Stomach smooth muscle (tissue), 2 donors: ENCODE measurements at regions not wholly inside any gene's neighbourhood (a gene's known extent, or its start where the extent isn't known, plus 50 kb on each side); places are given as distances from the start of the nearest gene placed in this dataset.

Source experiments
- H3K27ac ChIP-seq: one replicate; pipeline ENCODE4 v1.7.0; 2013; ENCODE audit warnings: mild to moderate bottlenecking, low read length, inconsistent platforms
- H3K27me3 ChIP-seq, 2 donors: one replicate each; pipeline ENCODE4 v1.7.0; 2013; ENCODE audit warnings: low read length in 2 of 2; ENCODE audit not compliant: insufficient read depth in 2 of 2, control insufficient read depth in 1 of 2
- H3K36me3 ChIP-seq, 2 donors: one replicate each; pipeline ENCODE4 v1.7.0; 2013; ENCODE audit warnings: low read length in 2 of 2; ENCODE audit not compliant: control insufficient read depth in 2 of 2, insufficient read depth in 2 of 2
- H3K4me1 ChIP-seq: one replicate; pipeline ENCODE4 v1.7.0; 2013; ENCODE audit warnings: low read length; ENCODE audit not compliant: control insufficient read depth, insufficient read depth
- H3K4me3 ChIP-seq, 2 donors: one replicate each; pipeline ENCODE4 v1.7.0; 2013; ENCODE audit warnings: low read length in 2 of 2
- H3K9ac ChIP-seq, 2 donors: one replicate each; pipeline ENCODE4 v1.7.0; 2013; ENCODE audit warnings: low read length in 2 of 2, mild to moderate bottlenecking in 1 of 2
- H3K9me3 ChIP-seq, 2 donors: one replicate each; pipeline ENCODE4 v1.7.0; 2013; ENCODE audit warnings: low read length in 2 of 2; ENCODE audit not compliant: control insufficient read depth in 2 of 2
- donor health status: healthy.
- donor health status: Pancreatic carcinoma.

GRCh38 chr2:49248506-49248905 lies 94.2 kb upstream of the FSHR start:
- Histone ChIP-seq H3K9ac (no peak overlapping the region), H3K27ac (no peak overlapping the region), H3K4me1 (no peaks in the 10 kb centered on the region), H3K4me3 (no peak overlapping the region), H3K36me3 (no peaks in the 10 kb centered on the region), H3K27me3 (no peaks in the 10 kb centered on the region), H3K9me3 (no peaks in the 10 kb centered on the region)

GRCh38 chr2:49241991-49242390 lies 87.7 kb upstream of the FSHR start:
- Histone ChIP-seq H3K27me3 (no peaks in the 10 kb centered on the region), H3K9me3 (no peaks in the 10 kb centered on the region), H3K4me3 (no peak overlapping the region), H3K36me3 (no peaks in the 10 kb centered on the region), H3K9ac (no peak overlapping the region), H3K27ac (no peak overlapping the region), H3K4me1 (no peaks in the 10 kb centered on the region)

GRCh38 chr2:49241501-49241900 lies 87.2 kb upstream of the FSHR start:
- no peaks in the 10 kb centered on the region for H3K4me1 ChIP-seq
- H3K27ac ChIP-seq: no peak overlapping the region
- H3K27me3 ChIP-seq: no peaks in the 10 kb centered on the region
- H3K9me3 ChIP-seq: no peaks in the 10 kb centered on the region
- no peaks in the 10 kb centered on the region for H3K36me3 ChIP-seq
- no peak overlapping the region for H3K4me3 ChIP-seq
- no peak overlapping the region for H3K9ac ChIP-seq

GRCh38 chr2:49240608-49241007 lies 86.3 kb upstream of the FSHR start:
- Histone ChIP-seq H3K27ac (no peak overlapping the region), H3K9ac (no peak overlapping the region), H3K4me1 (no peaks in the 10 kb centered on the region), H3K9me3 (no peaks in the 10 kb centered on the region), H3K36me3 (no peaks in the 10 kb centered on the region), H3K27me3 (no peaks in the 10 kb centered on the region), H3K4me3 (no peak overlapping the region)

GRCh38 chr2:49238604-49238960 lies 84.3 kb upstream of the FSHR start:
- Histone ChIP-seq H3K9ac (no peak overlapping the region), H3K4me1 (no peaks in the 10 kb centered on the region), H3K4me3 (no peak overlapping the region)

GRCh38 chr2:49237867-49238603 lies 83.7 kb upstream of the FSHR start:
- H3K4me1 ChIP-seq: no peaks in the 10 kb centered on the region
- no peak overlapping the region for H3K27ac ChIP-seq
- H3K36me3 ChIP-seq: no peaks in the 10 kb centered on the region
- no peak overlapping the region for H3K9ac ChIP-seq
- no peaks in the 10 kb centered on the region for H3K27me3 ChIP-seq
- H3K9me3 ChIP-seq: no peaks in the 10 kb centered on the region
- no peak overlapping the region for H3K4me3 ChIP-seq

More at GRCh38 chr2:49238604-49238960, 84.3 kb upstream of the FSHR start:
- H3K36me3 ChIP-seq: no peaks in the 10 kb centered on the region
- no peak overlapping the region for H3K27ac ChIP-seq
- no peaks in the 10 kb centered on the region for H3K9me3 ChIP-seq
- no peaks in the 10 kb centered on the region for H3K27me3 ChIP-seq

GRCh38 chr2:49236316-49236715 lies 82.0 kb upstream of the FSHR start:
- Histone ChIP-seq H3K27me3 (no peaks in the 10 kb centered on the region), H3K4me1 (no peaks in the 10 kb centered on the region), H3K27ac (no peak overlapping the region), H3K9ac (no peak overlapping the region), H3K36me3 (no peaks in the 10 kb centered on the region), H3K4me3 (no peak overlapping the region), H3K9me3 (no peaks in the 10 kb centered on the region)

GRCh38 chr2:49226360-49226759 lies 72.0 kb upstream of the FSHR start:
- no peaks in the 10 kb centered on the region for H3K27me3 ChIP-seq
- H3K36me3 ChIP-seq: no peaks in the 10 kb centered on the region

GRCh38 chr2:49225126-49225525 lies 70.8 kb upstream of the FSHR start:
- H3K4me3 ChIP-seq: no peak overlapping the region
- H3K4me1 ChIP-seq: peaks cover 8% of the 10 kb centered on the region
- no peaks in the 10 kb centered on the region for H3K27me3 ChIP-seq
- H3K9me3 ChIP-seq: no peaks in the 10 kb centered on the region
- no peaks in the 10 kb centered on the region for H3K36me3 ChIP-seq
- no peak overlapping the region for H3K9ac ChIP-seq
- no peak overlapping the region for H3K27ac ChIP-seq

More at GRCh38 chr2:49226360-49226759, 72.0 kb upstream of the FSHR start:
- no peaks in the 10 kb centered on the region for H3K9me3 ChIP-seq
- H3K9ac ChIP-seq: no peak overlapping the region
- no peak overlapping the region for H3K27ac ChIP-seq
- no peak overlapping the region for H3K4me3 ChIP-seq
- peaks cover 8% of the 10 kb centered on the region for H3K4me1 ChIP-seq

GRCh38 chr2:49224426-49225010 lies 70.2 kb upstream of the FSHR start:
- no peak overlapping the region for H3K27ac ChIP-seq
- H3K27me3 ChIP-seq: no peaks in the 10 kb centered on the region
- H3K9ac ChIP-seq: no peak overlapping the region
- H3K9me3 ChIP-seq: no peaks in the 10 kb centered on the region
- H3K4me3 ChIP-seq: no peak overlapping the region
- H3K4me1 ChIP-seq: peaks cover 8% of the 10 kb centered on the region
- no peaks in the 10 kb centered on the region for H3K36me3 ChIP-seq

- H3K9me3 ChIP-seq: no peaks in the 10 kb centered on the region
Measured at GRCh38 chr2:49222975-49223528, 68.7 kb upstream of the FSHR start.

More at GRCh38 chr2:49222975-49223528, 68.7 kb upstream of the FSHR start:
- no peaks in the 10 kb centered on the region for H3K27me3 ChIP-seq
- no peak overlapping the region for H3K4me3 ChIP-seq
- no peaks in the 10 kb centered on the region for H3K36me3 ChIP-seq
- peaks cover 8% of the 10 kb centered on the region for H3K4me1 ChIP-seq
- H3K27ac ChIP-seq: no peak overlapping the region
- H3K9ac ChIP-seq: no peak overlapping the region
